ENCODE measurements at regions not wholly inside any gene's neighbourhood (a gene's known extent, or its start where the extent isn't known, plus 50 kb on each side); places are given as distances from the start of the nearest gene placed in this dataset.

DNA sequence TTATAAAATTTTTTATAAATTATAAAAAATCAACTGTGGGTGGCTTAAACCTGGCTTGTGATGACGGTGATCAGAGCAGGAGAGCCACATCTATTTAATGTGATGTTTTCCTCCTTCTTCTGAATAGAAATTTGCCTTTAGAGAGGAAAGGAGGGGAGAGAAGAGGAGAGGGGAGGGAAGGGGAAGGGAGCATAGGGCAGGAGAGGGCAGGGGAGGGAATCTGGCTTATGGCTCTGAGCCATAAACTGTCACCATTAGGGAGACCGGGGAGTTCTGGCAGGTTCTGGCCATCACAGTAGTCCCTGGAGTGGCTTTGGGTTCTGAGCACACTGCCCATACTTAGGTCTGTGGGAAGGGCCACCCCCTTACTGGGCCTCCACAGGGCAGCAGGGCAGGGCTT is 167.8 kb downstream of the ENGASE start:
- no peak for DNase-seq

DNA sequence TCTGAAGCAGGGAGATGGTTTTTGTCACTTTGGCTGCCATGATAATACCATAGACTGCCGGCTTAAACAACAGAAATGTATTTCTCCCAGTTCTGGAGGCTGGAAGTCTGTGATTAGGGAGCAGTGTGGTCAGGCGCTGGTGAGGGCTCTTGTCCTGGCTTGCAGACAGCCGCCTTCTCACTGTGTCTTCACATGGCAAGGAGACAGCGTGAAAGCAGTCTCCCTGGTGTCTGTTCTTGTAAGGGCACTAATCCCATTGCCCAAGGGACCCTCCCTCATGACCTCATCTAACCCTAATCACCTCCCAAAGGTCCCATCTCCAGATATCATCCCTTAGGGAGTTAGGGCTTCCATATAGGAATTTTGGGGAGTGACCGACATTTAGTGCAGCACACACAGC is 167.0 kb downstream of the ENGASE start:
- no peak for DNase-seq

DNA sequence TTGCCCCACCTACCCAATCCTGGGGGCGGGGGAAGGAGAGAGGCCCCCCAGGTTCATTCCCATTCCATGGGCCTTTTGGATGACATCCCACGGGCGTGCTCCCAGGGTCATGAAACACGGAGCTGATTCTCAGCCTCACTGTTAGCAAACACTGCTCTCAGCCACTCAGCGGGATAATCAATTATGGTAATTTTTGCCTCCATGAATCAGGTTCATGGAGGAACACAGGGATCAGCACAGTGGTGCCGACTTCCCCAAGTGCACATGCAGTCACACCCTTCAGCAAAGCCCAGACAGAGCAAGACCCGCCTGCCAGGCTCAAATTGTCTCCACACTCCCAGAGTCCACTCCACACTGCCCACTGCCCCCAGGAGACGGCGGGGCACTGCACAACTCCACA is 164.6 kb downstream of the ENGASE start:
- DNase-seq: no peak

DNA sequence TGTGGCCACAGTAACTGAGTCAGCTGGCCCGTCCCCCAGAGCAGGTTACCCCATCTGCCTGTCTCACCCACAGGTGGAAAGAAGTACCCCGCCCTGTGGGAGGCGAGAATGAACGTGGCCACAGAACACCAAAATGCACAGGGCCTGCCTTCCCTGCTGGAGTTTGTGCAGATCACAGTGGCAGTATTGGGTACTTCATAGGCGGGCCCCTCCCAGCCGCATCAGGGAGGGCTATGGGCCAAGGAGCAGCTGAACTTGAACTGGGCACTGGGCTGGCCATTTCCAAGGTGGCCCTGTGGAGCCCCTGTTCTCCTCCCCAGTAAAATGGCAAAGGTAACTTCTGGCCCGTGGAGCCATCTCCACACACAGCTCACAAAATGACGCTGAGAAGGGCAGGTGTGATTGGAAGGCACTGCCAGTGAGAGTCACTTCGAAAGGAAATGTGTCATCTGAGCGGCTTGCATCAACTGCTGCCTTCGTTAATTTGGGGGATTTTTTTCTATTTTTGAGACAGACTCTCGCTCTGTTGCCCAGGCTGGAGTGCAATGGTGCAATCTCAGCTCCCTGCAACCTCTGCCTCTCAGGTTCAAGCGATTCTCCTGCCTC is 162.9 kb downstream of the ENGASE start:
- no peak for DNase-seq

GRCh38 chr17:79235808-79236207 is 161.2 kb downstream of the ENGASE start:
- DNase-seq: no peak

GRCh38 chr17:79233916-79234551 is 159.4 kb downstream of the ENGASE start:
- DNase-seq: no peak

DNA sequence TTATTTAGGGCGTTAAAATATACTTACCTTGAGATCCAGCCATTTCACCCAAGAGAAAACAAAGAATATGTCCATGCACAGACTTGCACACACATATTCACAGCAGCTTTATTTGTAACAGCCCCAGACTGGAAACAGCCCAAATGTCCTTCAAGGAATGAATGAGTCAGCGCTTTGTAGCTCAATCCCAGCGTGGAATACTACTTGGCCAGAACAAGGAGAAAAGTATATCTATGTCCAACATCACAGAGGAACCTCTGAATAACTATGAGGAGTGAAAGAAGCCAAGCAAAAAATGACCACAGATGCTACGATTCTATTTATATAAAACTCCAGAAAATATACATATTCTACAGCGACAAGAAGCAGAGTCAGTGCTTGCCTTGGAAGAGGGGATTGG is 158.3 kb downstream of the ENGASE start:
- DNase-seq: no peak

DNA sequence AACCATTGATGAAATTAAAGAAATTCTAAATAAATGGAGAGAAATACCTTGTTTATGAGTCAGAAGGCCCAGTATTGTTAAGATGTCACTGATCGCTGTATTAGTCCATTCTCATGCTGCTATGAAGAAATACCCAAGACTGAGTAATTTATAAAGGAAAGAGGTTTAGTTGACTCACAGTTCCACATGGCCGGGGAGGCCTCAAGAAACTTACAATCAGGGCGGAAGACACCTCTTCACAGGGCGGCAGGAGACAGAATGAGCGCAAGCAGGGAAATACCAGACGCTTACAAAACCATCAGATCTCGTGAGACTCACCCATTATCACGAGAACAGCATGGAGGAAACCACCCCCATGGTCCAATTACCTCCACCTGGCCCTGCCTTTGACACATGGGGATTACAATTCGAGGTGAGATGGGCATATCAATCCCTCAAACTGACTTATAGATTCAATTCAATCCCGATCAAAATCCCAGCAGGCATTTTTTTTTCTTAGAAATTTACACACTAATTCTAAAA is 157.2 kb downstream of the ENGASE start:
- DNase-seq: no peak

DNA sequence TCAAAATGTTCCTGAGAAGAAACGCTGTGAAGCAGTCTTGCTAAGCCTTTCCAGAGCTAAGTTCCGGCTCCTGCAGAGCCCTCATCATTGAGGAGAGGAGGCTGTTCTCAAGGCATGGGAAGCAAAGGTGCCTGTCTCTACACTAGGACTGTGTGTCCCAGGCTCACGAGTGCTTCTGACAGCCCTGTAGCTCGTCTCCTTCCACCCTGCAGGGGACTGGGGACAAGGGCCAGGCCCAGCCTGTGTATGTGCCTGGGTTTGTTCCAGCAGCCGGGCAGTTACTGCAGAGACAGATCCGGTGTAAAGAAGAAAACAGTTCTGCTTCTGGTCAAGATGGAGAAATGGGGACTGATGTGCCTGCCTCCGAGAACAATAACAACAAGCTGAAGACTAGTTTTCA is 156.0 kb downstream of the ENGASE start:
- DNase-seq: no peak

DNA sequence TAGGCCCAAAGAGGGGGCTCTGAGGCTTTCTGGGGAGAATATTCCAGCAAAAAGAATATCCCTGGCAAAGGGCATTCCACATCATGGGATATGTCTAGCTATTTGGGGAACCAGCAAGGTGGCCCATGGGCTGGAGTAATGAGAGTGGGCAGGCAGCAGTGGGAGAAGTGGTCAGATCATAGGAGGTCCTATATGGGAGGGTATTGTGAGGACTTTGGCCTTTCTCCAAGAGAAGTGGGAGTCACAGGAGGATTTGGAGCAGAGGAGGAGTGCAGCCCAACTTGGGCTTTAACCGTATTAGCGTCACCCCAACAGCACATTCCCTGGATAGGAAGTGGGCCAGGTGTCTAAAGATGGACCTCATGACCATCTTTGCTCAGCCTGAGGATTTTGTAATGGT is 151.4 kb downstream of the ENGASE start:
- no peak for DNase-seq

GRCh38 chr17:79224903-79225302 is 150.3 kb downstream of the ENGASE start:
- DNase-seq: no peak

DNA sequence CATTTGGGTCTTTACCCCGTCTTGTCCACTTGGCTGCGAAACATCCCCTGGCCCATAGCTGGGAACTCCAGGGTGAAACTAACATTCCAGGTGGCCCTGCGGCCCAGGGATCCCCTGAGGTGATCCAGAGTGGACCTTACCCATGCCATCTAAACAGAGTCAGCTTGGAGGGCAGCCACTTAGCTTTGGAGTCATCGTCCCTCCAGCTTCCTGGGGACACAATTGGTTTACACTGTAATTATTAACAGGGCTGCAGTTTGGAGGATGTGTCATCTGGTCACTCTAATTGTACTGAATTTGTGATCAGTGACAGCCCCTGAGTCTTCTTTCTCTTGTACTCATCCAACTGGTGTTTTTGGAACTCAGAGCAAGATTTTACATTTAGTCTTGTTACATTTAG is 149.9 kb downstream of the ENGASE start:
- no peak for DNase-seq

- DNase-seq: no peak
Measured at GRCh38 chr17:79223953-79224352, 149.3 kb downstream of the ENGASE start.

GRCh38 chr17:79223471-79223870 is 148.8 kb downstream of the ENGASE start:
- no peak for DNase-seq

DNA sequence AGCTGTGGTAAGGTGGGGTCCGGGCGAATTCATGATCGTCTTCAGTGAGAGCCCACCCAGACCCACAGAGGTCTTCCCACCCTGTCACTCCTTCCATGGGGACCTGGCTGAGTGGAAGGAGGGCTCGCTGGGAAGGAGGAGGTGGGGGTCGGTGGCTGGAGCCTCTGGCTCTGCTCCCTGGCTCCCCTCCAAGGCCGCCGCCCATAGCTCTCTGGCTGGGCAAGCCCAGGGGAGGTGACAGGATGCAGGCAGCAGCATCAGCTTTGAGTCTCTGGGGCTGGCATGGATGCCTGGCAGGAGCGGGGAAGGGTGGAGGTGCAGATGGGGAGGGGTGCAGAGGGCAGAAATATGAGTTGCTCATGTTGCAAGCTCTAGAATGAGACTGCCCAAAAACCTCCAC is 147.0 kb downstream of the ENGASE start:
- DNase-seq: no peak

GRCh38 chr17:79220713-79221291 is 146.2 kb downstream of the ENGASE start:
- peak; percentile 14 for DNase-seq

DNA sequence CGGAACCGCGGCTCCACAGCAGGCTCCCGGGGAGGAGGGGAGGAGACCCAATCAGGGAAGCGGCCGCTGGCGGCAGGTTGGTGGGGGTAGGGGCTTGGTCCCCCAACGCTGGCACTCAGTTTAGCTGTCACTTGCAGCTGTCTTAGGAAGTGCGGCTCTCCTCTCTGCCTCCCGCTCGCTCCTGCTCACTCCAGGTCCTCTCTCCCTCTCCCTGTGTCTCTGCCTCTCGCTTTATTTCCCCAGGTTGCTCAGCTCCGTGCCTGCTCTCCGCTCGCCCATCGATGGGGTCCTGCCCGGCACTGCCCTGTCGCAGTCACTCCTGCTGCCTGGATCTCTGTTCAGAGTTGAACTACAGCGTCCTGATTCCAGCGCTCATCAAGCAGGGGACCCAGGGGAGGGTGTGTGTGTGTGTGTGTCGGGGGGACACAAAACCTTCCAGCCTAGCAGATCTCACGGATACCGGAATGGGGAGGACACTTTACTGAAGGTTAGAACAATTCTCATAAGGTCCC is 145.6 kb downstream of the ENGASE start:
- no peak for DNase-seq

DNA sequence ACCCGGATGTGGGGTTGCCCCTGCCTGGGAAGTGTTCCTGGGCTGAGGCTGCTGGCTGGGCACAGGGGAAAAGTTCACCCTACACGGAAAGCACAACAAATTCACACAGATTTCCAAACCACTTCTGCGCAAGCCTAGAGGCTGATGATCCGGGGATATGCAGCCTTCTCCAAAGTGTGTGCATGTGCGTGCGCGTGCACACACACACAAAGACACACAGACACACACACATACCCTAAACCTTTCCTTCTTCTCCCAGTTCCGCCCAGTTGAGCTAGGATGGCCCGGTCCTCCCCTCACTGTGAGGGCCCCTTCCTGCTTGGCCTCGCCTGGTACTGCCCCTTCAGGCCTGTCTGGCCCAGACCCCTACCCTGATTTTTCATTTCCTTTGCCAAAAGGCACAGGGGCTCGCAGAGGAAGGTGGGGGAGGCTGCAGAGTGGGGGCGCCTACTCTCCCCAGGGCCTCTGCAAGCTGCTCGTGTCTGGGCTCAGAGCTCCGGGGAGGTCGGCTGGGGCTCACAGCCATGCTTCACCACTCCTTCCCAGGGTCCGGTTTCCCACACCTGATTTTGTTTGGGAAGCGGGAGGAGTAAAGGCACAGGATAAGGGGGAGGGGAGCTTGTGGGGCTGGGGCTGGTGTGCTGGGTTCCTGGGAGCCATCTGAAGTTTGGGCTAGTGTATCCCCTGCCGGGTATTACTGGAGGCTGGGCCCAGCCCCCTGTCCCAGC is 144.7 kb downstream of the ENGASE start:
- DNase-seq: no peak

DNA sequence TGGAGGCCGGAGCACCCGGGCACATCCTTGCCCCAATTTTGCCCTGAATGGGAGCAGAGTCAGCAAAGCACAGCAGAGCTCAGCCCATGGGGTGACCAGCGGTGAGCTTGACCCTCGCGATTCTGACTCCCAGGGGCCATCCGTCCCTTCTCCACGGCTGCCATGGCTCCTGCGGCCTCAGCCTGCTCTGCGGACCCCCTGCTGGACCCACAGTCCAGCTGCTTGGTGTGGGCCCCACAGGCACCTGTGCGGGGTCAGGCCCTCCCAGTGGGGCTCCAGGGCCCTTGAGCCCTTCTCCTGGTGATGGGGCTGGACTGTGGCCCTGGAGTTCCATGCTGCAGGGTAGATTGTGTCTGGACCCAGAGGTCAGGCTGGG is 144.2 kb downstream of the ENGASE start:
- DNase-seq: no peak

- no peak for DNase-seq
Measured at GRCh38 chr17:79218175-79218824, 143.7 kb downstream of the ENGASE start.

- DNase-seq: no peak
Measured at GRCh38 chr17:79217473-79218135, 143.0 kb downstream of the ENGASE start.

DNA sequence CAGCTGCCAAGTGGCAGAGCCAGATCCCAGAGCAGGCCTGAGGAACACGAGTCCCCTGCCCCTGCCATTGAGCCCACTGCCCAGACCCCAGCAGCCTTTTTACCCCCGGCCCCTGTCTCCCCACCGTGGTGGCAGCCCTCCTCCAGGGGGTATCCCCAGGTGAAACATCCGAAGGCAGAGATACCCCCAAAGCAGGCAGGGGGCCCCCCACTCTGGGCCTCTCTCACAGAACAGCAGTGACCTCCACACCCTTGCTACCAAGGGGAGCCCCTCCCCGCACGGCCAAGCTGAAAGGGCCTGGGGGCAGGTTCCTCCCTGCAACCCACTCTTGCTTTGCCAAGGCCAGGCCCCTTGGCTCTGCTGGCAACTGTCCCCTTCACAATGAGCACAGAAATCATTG is 142.2 kb downstream of the ENGASE start:
- DNase-seq: no peak

GRCh38 chr17:79216391-79216790 is 141.8 kb downstream of the ENGASE start:
- DNase-seq: no peak
